HL-60 (cell line): ENCODE measurements at regions not wholly inside any gene's neighbourhood (a gene's known extent, or its start where the extent isn't known, plus 50 kb on each side); places are given as distances from the start of the nearest gene placed in this dataset.

Source experiments
- CTCF ChIP-seq: IDR thresholded peaks from one replicate; pipeline ENCODE4 v1.5.1; 2011; ENCODE audit warnings: low read length, control low read depth, inconsistent platforms; ENCODE audit not compliant: insufficient read depth
- POLR2AphosphoS5 ChIP-seq: IDR thresholded peaks from 2 replicates; pipeline ENCODE4 v1.6.1; 2012; ENCODE audit warnings: low read depth
- REST ChIP-seq: IDR thresholded peaks from 2 replicates; pipeline ENCODE4 v1.6.1; 2012; ENCODE audit warnings: low read depth; ENCODE audit not compliant: insufficient replicate concordance

GRCh38 chr16:5374184-5374583, 276.6 kb upstream of the EEF2KMT start:
- TF ChIP-seq CTCF (no peak), POLR2AphosphoS5 (no peak), REST (no peak)
